Esophagus squamous epithelium (tissue), 4 donors: ENCODE measurements at regions not wholly inside any gene's neighbourhood (a gene's known extent, or its start where the extent isn't known, plus 50 kb on each side); places are given as distances from the start of the nearest gene placed in this dataset.

Experiments
- POLR2A ChIP-seq, 4 donors: fragments of 450-650 bp; IDR thresholded peaks; one replicate each; pipeline ENCODE4 v1.6.1; 2017; ENCODE audit warnings: antibody characterized with exemption in 4 of 4, mild to moderate bottlenecking in 4 of 4, moderate library complexity in 3 of 4
- TF ChIP-seq, protein P1 (sequence below), 6 experiments: fragments of 450-650 bp in 4 of 6; fragments of 200-600 bp in 2 of 6; sonication (generic) in 2 of 6; IDR thresholded peaks; one replicate each; pipeline ENCODE4 v1.5.1; 2016 to 2019; ENCODE audit warnings: antibody characterized with exemption in 6 of 6, mild to moderate bottlenecking in 4 of 6, moderate library complexity in 4 of 6

DNA sequence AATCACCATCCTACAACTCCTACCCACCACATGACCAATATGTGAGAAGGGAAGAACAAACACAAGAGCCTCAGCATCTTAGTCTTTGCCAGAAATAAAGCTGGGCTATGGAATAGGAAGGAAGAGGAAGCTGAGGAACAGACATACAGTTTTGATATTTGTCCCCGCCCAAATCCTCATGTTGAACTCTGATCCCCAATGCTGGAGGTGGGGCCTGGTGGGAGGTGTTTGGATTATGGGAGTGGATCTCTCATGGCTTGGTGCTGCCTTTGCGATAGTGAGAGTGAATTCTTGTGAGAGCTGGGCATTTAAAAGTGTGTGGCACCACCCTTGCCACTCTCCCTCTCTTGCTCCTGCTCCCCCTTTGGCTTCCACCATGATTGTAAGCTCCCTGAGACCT is 52.4 kb upstream of the NLK start:
- TF ChIP-seq, protein P1, sequence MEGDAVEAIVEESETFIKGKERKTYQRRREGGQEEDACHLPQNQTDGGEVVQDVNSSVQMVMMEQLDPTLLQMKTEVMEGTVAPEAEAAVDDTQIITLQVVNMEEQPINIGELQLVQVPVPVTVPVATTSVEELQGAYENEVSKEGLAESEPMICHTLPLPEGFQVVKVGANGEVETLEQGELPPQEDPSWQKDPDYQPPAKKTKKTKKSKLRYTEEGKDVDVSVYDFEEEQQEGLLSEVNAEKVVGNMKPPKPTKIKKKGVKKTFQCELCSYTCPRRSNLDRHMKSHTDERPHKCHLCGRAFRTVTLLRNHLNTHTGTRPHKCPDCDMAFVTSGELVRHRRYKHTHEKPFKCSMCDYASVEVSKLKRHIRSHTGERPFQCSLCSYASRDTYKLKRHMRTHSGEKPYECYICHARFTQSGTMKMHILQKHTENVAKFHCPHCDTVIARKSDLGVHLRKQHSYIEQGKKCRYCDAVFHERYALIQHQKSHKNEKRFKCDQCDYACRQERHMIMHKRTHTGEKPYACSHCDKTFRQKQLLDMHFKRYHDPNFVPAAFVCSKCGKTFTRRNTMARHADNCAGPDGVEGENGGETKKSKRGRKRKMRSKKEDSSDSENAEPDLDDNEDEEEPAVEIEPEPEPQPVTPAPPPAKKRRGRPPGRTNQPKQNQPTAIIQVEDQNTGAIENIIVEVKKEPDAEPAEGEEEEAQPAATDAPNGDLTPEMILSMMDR (IDR thresholded peaks at IDR 0.05) = no peak
- TF ChIP-seq POLR2A (IDR thresholded peaks at IDR 0.05) = no peak
